Common myeloid progenitor, CD34-positive (primary cell): ENCODE measurements at regions not wholly inside any gene's neighbourhood (a gene's known extent, or its start where the extent isn't known, plus 50 kb on each side); places are given as distances from the start of the nearest gene placed in this dataset.

Experiments used
- CTCF ChIA-PET: fragments of 350-600 bp; sonication (Branson Sonifier 250); formaldehyde crosslinking; loops from one replicate; lab custom pipeline; 2021; ENCODE audit warnings: antibody characterized with exemption; lab: Charles Lee
- POLR2A ChIA-PET: fragments of 350-600 bp; sonication (Branson Sonifier 250); formaldehyde crosslinking; loops from one replicate; lab custom pipeline; 2021; ENCODE audit warnings: antibody characterized with exemption; lab: Charles Lee
- DNase-seq, 3 donors: peaks; one replicate each; pipeline versions ENCODE4 v3.0.0 to v3.0.0-alpha.2; 2013
- H3K27ac ChIP-seq, 2 experiments: 1 replicate in 1 of 2; 2 replicates in 1 of 2; pipeline ENCODE4 v1.7.0; 2013; ENCODE audit warnings: inconsistent platforms in 2 of 2, low read length in 2 of 2, mild to moderate bottlenecking in 2 of 2, low read depth in 1 of 2, moderate library complexity in 1 of 2; ENCODE audit not compliant: severe bottlenecking in 2 of 2, insufficient read depth in 1 of 2, poor library complexity in 1 of 2
- H3K27me3 ChIP-seq, 5 experiments: replicated peaks in 2 of 5; 1 replicate in 3 of 5; 2 replicates in 2 of 5; pipeline versions ENCODE4 v1.6.1 to v1.7.0; 2013; ENCODE audit warnings: low read length in 4 of 5, mild to moderate bottlenecking in 2 of 5, moderate library complexity in 2 of 5, inconsistent platforms in 1 of 5; ENCODE audit not compliant: insufficient read depth in 5 of 5, control insufficient read depth in 4 of 5
- H3K36me3 ChIP-seq, 4 experiments: 1 replicate in 2 of 4; 2 replicates in 2 of 4; pipeline versions ENCODE4 v1.6.1 to v1.7.0; 2013; ENCODE audit warnings: low read length in 3 of 4, control low read depth in 1 of 4, mild to moderate bottlenecking in 1 of 4; ENCODE audit not compliant: control insufficient read depth in 4 of 4, insufficient read depth in 4 of 4
- H3K4me1 ChIP-seq, 4 experiments: 1 replicate in 3 of 4; 2 replicates in 1 of 4; pipeline versions ENCODE4 v1.6.1 to v1.7.1; 2013; ENCODE audit warnings: low read length in 3 of 4, mild to moderate bottlenecking in 3 of 4, control low read depth in 1 of 4, inconsistent platforms in 1 of 4, moderate library complexity in 1 of 4; ENCODE audit not compliant: control insufficient read depth in 4 of 4, insufficient read depth in 4 of 4; ENCODE audit errors: control extremely low read depth in 1 of 4
- H3K4me3 ChIP-seq, 7 experiments: 1 replicate in 4 of 7; 2 replicates in 3 of 7; pipeline versions ENCODE4 v1.5.1 to v1.7.0; 2013; ENCODE audit warnings: mild to moderate bottlenecking in 7 of 7, low read length in 6 of 7, moderate library complexity in 6 of 7, inconsistent platforms in 2 of 7, low read depth in 2 of 7, control low read depth in 1 of 7; ENCODE audit not compliant: insufficient read depth in 4 of 7, control insufficient read depth in 1 of 7; ENCODE audit errors: extremely low read depth in 1 of 7
- H3K9me3 ChIP-seq, 5 experiments: 1 replicate in 4 of 5; 2 replicates in 1 of 5; pipeline versions ENCODE4 v1.6.1 to v1.7.1; 2013; ENCODE audit warnings: low read length in 4 of 5, mild to moderate bottlenecking in 2 of 5, inconsistent platforms in 1 of 5, low read depth in 1 of 5, moderate library complexity in 1 of 5; ENCODE audit not compliant: control insufficient read depth in 4 of 5, insufficient read depth in 2 of 5; ENCODE audit errors: control extremely low read depth in 1 of 5
- WGBS: methylation state at CpG from one replicate; pipeline ENCODE4 v1.1.5; 2013; ENCODE audit not compliant: insufficient coverage; 5-methylcytosine and 5-hydroxymethylcytosine counted together

DNA sequence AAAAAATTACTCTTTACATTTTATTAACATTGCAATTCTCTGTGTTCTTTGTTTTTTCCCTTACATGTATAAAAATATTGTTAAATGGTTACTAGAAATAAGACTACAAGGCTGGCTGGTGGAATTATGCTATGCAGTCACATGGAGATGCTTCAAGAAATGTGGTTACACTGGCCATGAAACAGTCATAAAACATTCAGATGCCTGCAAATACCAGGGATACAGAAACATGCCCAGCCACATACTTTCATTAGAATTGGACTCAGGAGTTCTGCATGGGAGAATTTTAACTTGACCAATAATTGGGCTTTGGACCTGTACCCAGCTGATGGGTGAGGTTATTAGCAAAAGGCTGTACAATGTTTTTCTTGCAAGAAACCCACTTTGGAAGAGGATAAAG lies 1407.7 kb upstream of the SLC10A2 start:
- CTCF ChIA-PET: no interaction called here
- H3K27ac ChIP-seq: no peak overlapping the region
- no peak for DNase-seq
- H3K9me3 ChIP-seq: peaks cover 0 to 1% (median 0%) of the 10 kb centered on the region in 5 experiments
- H3K27me3 ChIP-seq: no peaks in the 10 kb centered on the region
- no peaks in the 10 kb centered on the region for H3K36me3 ChIP-seq
- H3K4me1 ChIP-seq: no peaks in the 10 kb centered on the region
- POLR2A ChIA-PET: no interaction called here
- H3K4me3 ChIP-seq: no peak overlapping the region

DNA sequence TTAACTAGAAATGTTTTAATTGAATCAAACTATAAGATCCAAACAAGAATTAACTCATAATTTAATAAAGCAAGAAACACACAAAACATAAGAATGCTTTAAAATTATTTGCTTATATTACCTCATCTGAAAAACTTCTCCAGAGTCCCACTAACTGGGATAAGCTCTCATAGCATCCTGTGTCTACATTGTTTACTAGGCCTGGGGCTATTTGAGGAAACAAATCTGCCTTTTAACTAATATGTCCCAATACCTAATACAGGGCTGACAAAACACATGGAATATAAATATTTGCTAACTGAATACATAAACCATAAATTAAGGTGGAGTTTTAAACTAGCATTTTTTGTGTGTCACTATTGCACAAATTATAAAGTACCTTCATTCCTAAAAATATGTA lies 1399.8 kb upstream of the SLC10A2 start:
- ChIA-PET CTCF (no interaction called here), POLR2A (no interaction called here)
- H3K9me3 ChIP-seq: no peaks in the 10 kb centered on the region
- H3K36me3 ChIP-seq: no peaks in the 10 kb centered on the region
- DNase-seq: no peak
- H3K4me1 ChIP-seq: no peaks in the 10 kb centered on the region
- no peaks in the 10 kb centered on the region for H3K27me3 ChIP-seq
- no peak overlapping the region for H3K4me3 ChIP-seq
- H3K27ac ChIP-seq: no peak overlapping the region

DNA sequence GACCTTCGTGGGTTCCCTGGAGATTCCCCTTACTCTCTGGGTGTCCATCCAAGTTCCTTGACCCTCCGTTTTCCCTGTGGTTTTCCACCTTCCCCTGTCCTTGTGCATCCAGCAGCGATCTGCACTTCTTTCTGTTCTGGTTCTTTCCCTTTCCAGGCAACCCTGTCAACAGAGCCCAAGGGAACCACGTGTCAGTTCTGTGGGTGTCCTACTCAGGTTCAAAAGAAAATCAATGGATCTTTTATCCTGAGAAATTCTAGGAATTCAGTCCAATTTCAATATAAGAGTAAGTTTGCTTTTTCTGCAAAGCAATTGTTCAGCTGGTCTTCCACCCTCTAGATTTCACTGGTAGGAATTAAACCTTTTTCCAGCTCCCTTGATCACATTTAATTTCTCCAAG lies 1394.8 kb upstream of the SLC10A2 start:
- DNase-seq: no peak
- POLR2A ChIA-PET: no interaction called here
- H3K27ac ChIP-seq: no peak overlapping the region
- H3K4me1 ChIP-seq: no peaks in the 10 kb centered on the region
- H3K4me3 ChIP-seq: no peak overlapping the region
- H3K9me3 ChIP-seq: no peaks in the 10 kb centered on the region
- no peaks in the 10 kb centered on the region for H3K36me3 ChIP-seq
- WGBS: 77% methylated on average over 4 of the region's 4 CpGs
- H3K27me3 ChIP-seq: no peaks in the 10 kb centered on the region
- CTCF ChIA-PET: no interaction called here

DNA sequence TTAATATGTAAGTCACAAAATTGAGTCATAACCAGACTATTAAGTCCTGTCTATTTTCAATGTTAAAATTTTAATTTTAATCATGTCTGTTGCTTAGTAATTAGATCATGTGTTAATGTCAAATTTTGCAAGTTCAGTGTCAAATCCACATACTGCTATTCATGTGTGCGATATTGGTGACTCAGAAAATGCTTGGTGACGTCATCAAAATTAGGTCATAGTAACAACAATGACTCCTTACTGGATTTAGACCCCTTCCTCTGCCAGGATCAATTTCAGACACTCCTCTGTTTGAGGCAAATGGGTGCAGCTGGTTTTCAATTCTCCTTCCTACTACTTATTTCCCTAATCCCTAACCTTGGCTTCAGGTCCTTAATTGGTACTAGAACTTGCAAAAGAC lies 1394.3 kb upstream of the SLC10A2 start:
- ChIA-PET CTCF (no interaction called here), POLR2A (no interaction called here)
- WGBS: 100% methylated on average over 2 of the region's 2 CpGs
- H3K36me3 ChIP-seq: no peaks in the 10 kb centered on the region
- H3K4me1 ChIP-seq: no peaks in the 10 kb centered on the region
- no peaks in the 10 kb centered on the region for H3K27me3 ChIP-seq
- no peak for DNase-seq
- H3K4me3 ChIP-seq: no peak overlapping the region
- H3K9me3 ChIP-seq: no peaks in the 10 kb centered on the region
- H3K27ac ChIP-seq: no peak overlapping the region

DNA sequence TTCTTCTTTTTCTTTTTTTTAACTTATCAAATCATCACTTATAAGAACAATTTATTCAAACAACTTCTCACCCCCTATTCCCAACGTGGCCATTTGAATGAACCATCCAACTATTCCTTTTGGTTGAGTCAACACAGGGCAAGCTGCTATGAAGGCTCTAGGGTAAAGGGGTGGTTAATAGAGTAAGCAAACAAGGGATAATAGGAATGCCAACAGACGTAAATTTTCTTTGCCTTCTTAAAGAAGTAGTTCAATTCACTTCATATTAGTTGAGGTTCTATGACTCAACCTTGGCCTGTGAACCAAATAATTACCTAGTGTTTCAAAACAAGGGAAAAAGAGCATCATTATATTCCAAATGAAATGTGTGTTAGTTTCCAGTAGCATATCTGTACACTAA lies 1383.8 kb upstream of the SLC10A2 start:
- H3K4me1 ChIP-seq: no peaks in the 10 kb centered on the region
- WGBS: 100% methylated on average over 1 of the region's 2 CpGs
- no peaks in the 10 kb centered on the region for H3K9me3 ChIP-seq
- no peaks in the 10 kb centered on the region for H3K36me3 ChIP-seq
- no peaks in the 10 kb centered on the region for H3K27me3 ChIP-seq
- no peak for DNase-seq
- POLR2A ChIA-PET: no interaction called here
- H3K27ac ChIP-seq: no peak overlapping the region
- CTCF ChIA-PET: no interaction called here
- no peak overlapping the region for H3K4me3 ChIP-seq

DNA sequence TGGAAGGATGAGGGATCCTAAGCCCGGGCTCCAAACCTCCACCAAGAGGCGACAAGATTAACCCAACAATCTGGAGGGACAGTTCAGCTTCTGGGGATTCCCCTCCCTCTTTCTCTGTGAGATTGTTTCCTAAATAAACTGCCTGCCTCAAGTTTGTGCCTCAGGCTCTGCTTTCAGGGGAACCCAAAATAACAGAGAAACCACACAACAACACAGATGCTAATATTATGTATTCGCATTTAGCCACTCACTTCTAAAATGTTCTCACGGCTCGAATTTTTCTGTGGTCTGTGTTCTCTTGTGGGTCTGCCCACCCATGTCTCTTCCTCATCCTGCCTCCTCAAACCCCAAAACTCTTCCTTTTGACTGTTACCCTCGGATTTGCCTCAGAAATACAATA lies 1381.1 kb upstream of the SLC10A2 start:
- ChIA-PET POLR2A (no interaction called here), CTCF (no interaction called here)
- H3K36me3 ChIP-seq: no peaks in the 10 kb centered on the region
- no peaks in the 10 kb centered on the region for H3K27me3 ChIP-seq
- H3K27ac ChIP-seq: no peak overlapping the region
- no peaks in the 10 kb centered on the region for H3K4me1 ChIP-seq
- no peak overlapping the region for H3K4me3 ChIP-seq
- DNase-seq: no peak
- WGBS: 84% methylated on average over 6 of the region's 6 CpGs
- H3K9me3 ChIP-seq: no peaks in the 10 kb centered on the region

DNA sequence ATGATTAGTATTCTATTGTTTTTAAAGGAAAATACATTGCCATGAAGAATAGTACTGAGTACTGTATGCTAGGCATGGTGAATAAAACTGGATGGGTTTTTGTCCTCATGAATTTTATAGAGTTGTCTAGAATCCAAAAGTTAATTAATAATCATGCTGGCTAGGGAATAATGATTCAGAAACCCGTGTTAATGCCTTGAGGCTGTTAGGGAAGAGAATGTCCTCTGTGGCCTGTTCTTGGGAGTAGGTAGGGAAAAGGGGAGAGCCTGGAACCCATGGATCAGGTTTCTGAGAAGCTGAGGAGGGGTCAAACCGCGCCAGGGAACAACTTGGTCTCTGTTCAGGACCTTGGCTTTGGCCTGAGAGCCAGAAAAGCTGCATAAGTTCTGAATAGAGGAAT lies 1376.3 kb upstream of the SLC10A2 start:
- H3K9me3 ChIP-seq: no peaks in the 10 kb centered on the region
- DNase-seq: no peak
- H3K4me3 ChIP-seq: no peak overlapping the region
- H3K4me1 ChIP-seq: no peaks in the 10 kb centered on the region
- 100% methylated on average over 1 of the region's 3 CpGs for WGBS
- no peaks in the 10 kb centered on the region for H3K27me3 ChIP-seq
- no peak overlapping the region for H3K27ac ChIP-seq
- CTCF ChIA-PET: no interaction called here
- POLR2A ChIA-PET: no interaction called here
- no peaks in the 10 kb centered on the region for H3K36me3 ChIP-seq

DNA sequence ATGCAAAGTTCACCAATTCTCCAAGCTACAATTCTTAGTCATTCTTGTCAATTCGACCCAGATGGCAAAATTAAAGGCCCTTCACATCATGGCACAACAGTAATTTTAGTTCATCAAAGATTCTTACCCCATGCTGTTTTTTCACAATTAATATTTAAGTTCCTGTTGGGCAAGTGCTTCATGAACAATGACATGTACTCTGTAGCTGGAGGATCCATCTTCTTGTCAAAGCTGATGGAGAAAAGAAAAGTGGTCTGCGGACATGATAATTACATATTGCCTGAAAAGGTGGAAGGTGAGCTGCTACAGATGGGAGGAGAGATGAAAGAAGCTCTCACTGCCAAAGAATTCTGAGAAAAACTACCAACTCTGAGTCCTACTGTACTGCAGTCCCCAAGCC lies 1370.3 kb upstream of the SLC10A2 start:
- Histone ChIP-seq H3K27ac (no peak overlapping the region), H3K27me3 (no peaks in the 10 kb centered on the region), H3K4me3 (no peak overlapping the region), H3K36me3 (no peaks in the 10 kb centered on the region), H3K4me1 (no peaks in the 10 kb centered on the region), H3K9me3 (no peaks in the 10 kb centered on the region)
- WGBS: no CpG with 5 or more reads among the region's 2 CpGs
- POLR2A ChIA-PET: no interaction called here
- CTCF ChIA-PET: no interaction called here
- no peak for DNase-seq
